ENCODE measurements at regions not wholly inside any gene's neighbourhood (a gene's known extent, or its start where the extent isn't known, plus 50 kb on each side); places are given as distances from the start of the nearest gene placed in this dataset.

- H3K9me3 ChIP-seq (ENCODE audit: low read depth, low read length, poor library complexity, severe bottlenecking): no peaks in the 10 kb centered on the region
- no peaks in the 10 kb centered on the region for H3K36me3 ChIP-seq (ENCODE audit: insufficient read depth, low read length, poor library complexity, severe bottlenecking)
- ChIA-PET CTCF (no interaction called here), POLR2A (ENCODE audit: low non-redundant PET) (interaction anchor here (0.5 kb wide), 1 partner anchor 174 kb away, joined by 3 read pairs; no protein-coding TSS in a partner anchor)
- H3K27ac ChIP-seq (ENCODE audit: low read depth, low read length, poor library complexity, severe bottlenecking): no peak overlapping the region
- no peaks in the 10 kb centered on the region for H3K4me1 ChIP-seq (ENCODE audit: insufficient read depth, low read length, poor library complexity, severe bottlenecking)
- BruUV-seq (replicated peaks): no TSS peak
- DNase-seq (ENCODE audit: low spot score): no peak
- no peak for TF ChIP-seq EZH2 (IDR thresholded peaks at IDR 0.05; ENCODE audit: borderline replicate concordance, low read depth, low read length, poor library complexity, severe bottlenecking)
- TF ChIP-seq CTCF (conservative IDR thresholded peaks at IDR 0.05; ENCODE audit: low read depth, low read length): no peak
- intact Hi-C loops (cut with micrococcal nuclease; ENCODE audit: unreplicated experiment): no loop called here
- no peaks in the 10 kb centered on the region for H3K27me3 ChIP-seq (replicated peaks; ENCODE audit: insufficient read depth, low read depth, low read length, poor library complexity)
- H3K4me3 ChIP-seq (ENCODE audit: low read depth, low read length, poor library complexity, severe bottlenecking): no peak overlapping the region
Measured at GRCh38 chr12:123077298-123078119, 73.4 kb downstream of the PITPNM2 start.

GRCh38 chr12:123076604-123077297 is 74.1 kb downstream of the PITPNM2 start:
- Histone ChIP-seq H3K4me1 (ENCODE audit: insufficient read depth, low read length, poor library complexity, severe bottlenecking) (no peaks in the 10 kb centered on the region), H3K27ac (ENCODE audit: low read depth, low read length, poor library complexity, severe bottlenecking) (no peak overlapping the region), H3K36me3 (ENCODE audit: insufficient read depth, low read length, poor library complexity, severe bottlenecking) (no peaks in the 10 kb centered on the region), H3K27me3 (replicated peaks; ENCODE audit: insufficient read depth, low read depth, low read length, poor library complexity) (no peaks in the 10 kb centered on the region), H3K4me3 (ENCODE audit: low read depth, low read length, poor library complexity, severe bottlenecking) (no peak overlapping the region), H3K9me3 (ENCODE audit: low read depth, low read length, poor library complexity, severe bottlenecking) (no peaks in the 10 kb centered on the region)
- DNase-seq (ENCODE audit: low spot score): no peak
- no peak for TF ChIP-seq CTCF (conservative IDR thresholded peaks at IDR 0.05; ENCODE audit: low read depth, low read length)
- no peak for TF ChIP-seq EZH2 (IDR thresholded peaks at IDR 0.05; ENCODE audit: borderline replicate concordance, low read depth, low read length, poor library complexity, severe bottlenecking)
- no TSS peak for BruUV-seq (replicated peaks)
- CTCF ChIA-PET: no interaction called here
- intact Hi-C loops (cut with micrococcal nuclease; ENCODE audit: unreplicated experiment): no loop called here
- POLR2A ChIA-PET (ENCODE audit: low non-redundant PET): no interaction called here

- ChIA-PET POLR2A (ENCODE audit: low non-redundant PET) (no interaction called here), CTCF (no interaction called here)
- H3K27me3 ChIP-seq (replicated peaks; ENCODE audit: insufficient read depth, low read depth, low read length, poor library complexity): no peaks in the 10 kb centered on the region
- no TSS peak for BruUV-seq (replicated peaks)
- no peaks in the 10 kb centered on the region for H3K9me3 ChIP-seq (ENCODE audit: low read depth, low read length, poor library complexity, severe bottlenecking)
- peak; percentile 30 for DNase-seq (ENCODE audit: low spot score)
- H3K36me3 ChIP-seq (ENCODE audit: insufficient read depth, low read length, poor library complexity, severe bottlenecking): no peaks in the 10 kb centered on the region
- H3K27ac ChIP-seq (ENCODE audit: low read depth, low read length, poor library complexity, severe bottlenecking): no peak overlapping the region
- no peak overlapping the region for H3K4me3 ChIP-seq (ENCODE audit: low read depth, low read length, poor library complexity, severe bottlenecking)
- no peaks in the 10 kb centered on the region for H3K4me1 ChIP-seq (ENCODE audit: insufficient read depth, low read length, poor library complexity, severe bottlenecking)
- TF ChIP-seq EZH2 (IDR thresholded peaks at IDR 0.05; ENCODE audit: borderline replicate concordance, low read depth, low read length, poor library complexity, severe bottlenecking) (no peak), CTCF (conservative IDR thresholded peaks at IDR 0.05; ENCODE audit: low read depth, low read length) (no peak)
- intact Hi-C loops (cut with micrococcal nuclease; ENCODE audit: unreplicated experiment): no loop called here
Measured at GRCh38 chr12:123075646-123076171, 75.2 kb downstream of the PITPNM2 start.
